ENCODE measurements at regions not wholly inside any gene's neighbourhood (a gene's known extent, or its start where the extent isn't known, plus 50 kb on each side); places are given as distances from the start of the nearest gene placed in this dataset.

DNA sequence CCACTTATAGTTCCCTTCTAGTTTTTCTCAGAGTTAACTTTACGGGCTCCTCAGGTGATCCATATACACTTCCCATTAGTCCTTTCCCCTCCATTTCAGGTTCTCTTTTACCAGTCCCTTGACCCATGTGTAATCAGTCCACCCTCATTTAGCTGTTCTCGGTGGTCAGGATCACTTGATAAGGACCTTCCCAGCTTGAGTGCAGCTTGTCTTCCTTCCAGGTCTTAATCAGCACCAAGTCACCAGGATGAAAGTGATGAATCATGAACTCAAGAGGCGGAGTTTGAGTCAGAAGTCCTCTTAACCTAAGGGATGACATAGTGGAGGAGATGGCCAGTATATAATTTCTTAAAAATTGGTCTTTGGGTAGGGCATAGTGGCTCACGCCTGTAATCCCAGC lies 63.1 kb upstream of the CNTNAP2 start:
- TF ChIP-seq, protein P1, sequence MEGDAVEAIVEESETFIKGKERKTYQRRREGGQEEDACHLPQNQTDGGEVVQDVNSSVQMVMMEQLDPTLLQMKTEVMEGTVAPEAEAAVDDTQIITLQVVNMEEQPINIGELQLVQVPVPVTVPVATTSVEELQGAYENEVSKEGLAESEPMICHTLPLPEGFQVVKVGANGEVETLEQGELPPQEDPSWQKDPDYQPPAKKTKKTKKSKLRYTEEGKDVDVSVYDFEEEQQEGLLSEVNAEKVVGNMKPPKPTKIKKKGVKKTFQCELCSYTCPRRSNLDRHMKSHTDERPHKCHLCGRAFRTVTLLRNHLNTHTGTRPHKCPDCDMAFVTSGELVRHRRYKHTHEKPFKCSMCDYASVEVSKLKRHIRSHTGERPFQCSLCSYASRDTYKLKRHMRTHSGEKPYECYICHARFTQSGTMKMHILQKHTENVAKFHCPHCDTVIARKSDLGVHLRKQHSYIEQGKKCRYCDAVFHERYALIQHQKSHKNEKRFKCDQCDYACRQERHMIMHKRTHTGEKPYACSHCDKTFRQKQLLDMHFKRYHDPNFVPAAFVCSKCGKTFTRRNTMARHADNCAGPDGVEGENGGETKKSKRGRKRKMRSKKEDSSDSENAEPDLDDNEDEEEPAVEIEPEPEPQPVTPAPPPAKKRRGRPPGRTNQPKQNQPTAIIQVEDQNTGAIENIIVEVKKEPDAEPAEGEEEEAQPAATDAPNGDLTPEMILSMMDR (IDR thresholded peaks at IDR 0.05) = no peak
- no peak for TF ChIP-seq POLR2A (IDR thresholded peaks at IDR 0.05)

All from esophagus squamous epithelium (tissue), 4 donors.